MG63 (cell line): ENCODE measurements at regions not wholly inside any gene's neighbourhood (a gene's known extent, or its start where the extent isn't known, plus 50 kb on each side); places are given as distances from the start of the nearest gene placed in this dataset.

Source experiments
- DNase-seq: peaks from one replicate; pipeline ENCODE4 v3.0.0-alpha.2; 2020
- H3K27me3 ChIP-seq: fragments of 250-450 bp; sonication (Bioruptor Pico); 2 replicates; pipeline ENCODE4 v1.5.1; 2020; ENCODE audit warnings: mild to moderate bottlenecking, moderate library complexity
- H3K36me3 ChIP-seq: fragments of 250-450 bp; sonication (Bioruptor Pico); 2 replicates; pipeline ENCODE4 v1.5.1; 2020; ENCODE audit warnings: mild to moderate bottlenecking, moderate library complexity
- H3K4me3 ChIP-seq: fragments of 250-450 bp; sonication (Bioruptor Pico); 2 replicates; pipeline ENCODE4 v1.5.1; 2020; ENCODE audit warnings: mild to moderate bottlenecking, moderate library complexity
- H3K9me3 ChIP-seq: fragments of 250-450 bp; sonication (Bioruptor Pico); 2 replicates; pipeline ENCODE4 v1.5.1; 2020; ENCODE audit warnings: mild to moderate bottlenecking, moderate library complexity

GRCh38 chr12:92987362-92987761 is 58.3 kb upstream of the EEA1 start:
- peaks cover 3% of the 10 kb centered on the region; the same call in 1 of the 2 replicates for H3K9me3 ChIP-seq
- H3K27me3 ChIP-seq, result no peaks in the 10 kb centered on the region
- DNase-seq, result no peak
- H3K4me3 ChIP-seq, result no peak overlapping the region
- H3K36me3 ChIP-seq, result no peaks in the 10 kb centered on the region

GRCh38 chr12:92987846-92988621 is 58.9 kb upstream of the EEA1 start:
- Histone ChIP-seq H3K27me3 (no peaks in the 10 kb centered on the region), H3K4me3 (no peak overlapping the region), H3K9me3 (0 out of 2 replicates have a peak, but pooled peaks cover 3% of the 10 kb centered on the region), H3K36me3 (no peaks in the 10 kb centered on the region)
- DNase-seq, result no peak

DNA sequence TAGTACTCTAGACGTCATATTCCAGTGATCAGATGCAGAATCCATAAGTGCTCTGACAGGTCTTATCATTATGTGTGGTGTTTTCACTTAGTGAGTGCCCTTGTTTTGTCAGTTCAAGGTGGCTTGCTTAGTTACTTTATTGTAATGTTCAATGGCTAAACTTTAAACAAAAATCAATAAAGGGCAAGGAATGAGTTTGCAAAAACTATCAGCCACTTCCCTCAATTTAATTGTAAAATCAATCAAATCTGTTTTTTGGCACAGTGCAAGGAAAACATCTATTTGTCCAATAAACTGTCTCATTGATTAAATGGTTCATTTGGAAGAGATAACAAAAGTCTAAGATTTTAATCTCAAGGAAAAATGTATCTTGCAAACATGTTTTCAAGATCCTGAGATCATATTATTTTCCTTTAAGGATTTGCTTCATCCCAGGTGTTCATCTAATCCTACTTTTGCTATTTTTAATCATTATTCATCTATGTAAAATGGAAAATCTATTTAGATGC is 59.6 kb upstream of the EEA1 start:
- H3K36me3 ChIP-seq, result no peaks in the 10 kb centered on the region
- no peaks in the 10 kb centered on the region for H3K27me3 ChIP-seq
- H3K4me3 ChIP-seq, result no peak overlapping the region
- no peak for DNase-seq
- 0 out of 2 replicates have a peak, but pooled peaks cover 2% of the 10 kb centered on the region for H3K9me3 ChIP-seq

DNA sequence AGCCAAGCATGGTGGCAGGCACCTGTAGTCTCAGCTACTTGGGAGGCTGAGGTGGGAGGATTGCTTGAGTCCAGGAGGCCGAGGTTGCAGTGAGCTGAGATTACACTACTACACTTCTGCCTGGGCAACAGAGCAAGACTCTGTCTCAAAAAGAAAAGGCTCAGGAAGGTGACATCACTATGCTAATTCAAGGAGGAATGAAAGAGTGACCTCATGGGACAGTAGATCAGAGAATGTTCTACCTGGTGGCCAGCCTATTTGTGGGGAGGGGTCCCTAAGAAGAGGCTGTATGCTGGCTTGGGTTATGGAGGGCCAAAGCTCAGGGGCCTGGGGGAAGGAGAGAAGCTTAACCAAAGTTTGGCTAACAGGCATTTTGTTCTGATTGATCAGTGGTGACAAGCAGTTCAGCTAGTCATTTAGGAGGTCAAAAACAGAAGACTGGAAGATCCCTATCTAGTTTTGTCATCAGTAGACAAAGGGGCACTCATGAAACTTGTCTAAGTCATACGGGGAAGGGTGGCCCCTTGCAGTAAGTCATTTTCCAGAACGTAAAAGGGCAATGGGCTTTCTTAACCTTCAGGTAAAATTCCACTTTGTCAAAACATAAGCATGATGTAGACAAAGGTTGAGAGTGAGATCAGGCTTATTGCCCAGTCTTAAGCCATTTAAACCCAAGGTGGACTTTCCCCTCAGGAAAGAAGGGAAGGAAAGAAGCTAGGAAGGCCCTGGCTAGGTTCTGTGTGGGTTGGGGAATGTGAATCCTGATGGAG is 60.8 kb upstream of the EEA1 start:
- Histone ChIP-seq H3K27me3 (no peaks in the 10 kb centered on the region), H3K9me3 (no peaks in the 10 kb centered on the region), H3K4me3 (no peak overlapping the region), H3K36me3 (no peaks in the 10 kb centered on the region)
- DNase-seq, result no peak

GRCh38 chr12:92991134-92991533 is 62.0 kb upstream of the EEA1 start:
- no peak overlapping the region for H3K4me3 ChIP-seq
- H3K9me3 ChIP-seq, result no peaks in the 10 kb centered on the region
- no peaks in the 10 kb centered on the region for H3K27me3 ChIP-seq
- DNase-seq, result no peak
- H3K36me3 ChIP-seq, result no peaks in the 10 kb centered on the region

DNA sequence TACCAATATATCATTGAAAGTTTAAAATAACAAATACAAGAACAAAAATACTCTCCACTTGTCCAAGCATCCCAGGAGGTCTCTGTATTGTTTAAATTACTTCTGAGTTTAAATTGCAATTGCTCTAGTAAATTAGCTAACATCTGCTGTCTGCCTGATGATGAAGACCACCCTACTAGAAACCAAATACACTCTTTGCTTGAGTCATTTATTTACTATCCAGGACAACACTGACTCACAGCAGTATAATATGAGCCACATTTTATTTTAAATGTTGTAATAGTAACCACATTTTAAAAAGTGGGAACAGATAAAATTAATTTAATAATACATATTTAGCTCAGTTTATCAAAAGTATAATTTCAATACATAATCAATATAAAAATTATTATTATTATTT is 62.9 kb upstream of the EEA1 start:
- DNase-seq, result no peak
- no peaks in the 10 kb centered on the region for H3K27me3 ChIP-seq

DNA sequence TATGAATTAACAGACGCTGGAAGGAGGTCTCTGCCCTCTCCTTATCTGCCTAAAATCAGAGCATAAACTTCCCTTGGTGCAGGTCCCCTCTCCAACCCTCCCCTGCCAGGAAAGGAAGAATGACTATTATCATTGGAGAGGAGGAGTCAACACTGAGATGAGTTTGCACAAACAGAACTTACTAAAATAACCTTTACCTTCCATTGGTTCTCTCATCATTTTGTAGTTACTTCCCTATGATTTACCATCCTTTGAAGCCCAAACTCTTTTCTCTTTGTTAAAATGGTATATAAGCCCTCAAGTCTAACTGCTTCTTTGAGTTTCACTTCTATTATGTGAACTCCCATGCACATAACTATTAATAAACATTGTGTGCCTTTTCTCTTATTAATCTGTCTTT is 64.2 kb upstream of the EEA1 start:
- Histone ChIP-seq H3K4me3 (no peak overlapping the region), H3K36me3 (no peaks in the 10 kb centered on the region), H3K9me3 (no peaks in the 10 kb centered on the region), H3K27me3 (no peaks in the 10 kb centered on the region)
- no peak for DNase-seq

More for the DNA sequence above, 62.9 kb upstream of the EEA1 start:
- Histone ChIP-seq H3K36me3 (no peaks in the 10 kb centered on the region), H3K9me3 (no peaks in the 10 kb centered on the region), H3K4me3 (no peak overlapping the region)

GRCh38 chr12:92995258-92995903 is 66.3 kb upstream of the EEA1 start:
- Histone ChIP-seq H3K36me3 (no peaks in the 10 kb centered on the region), H3K27me3 (no peaks in the 10 kb centered on the region), H3K4me3 (no peak overlapping the region), H3K9me3 (no peaks in the 10 kb centered on the region)
- no peak for DNase-seq

DNA sequence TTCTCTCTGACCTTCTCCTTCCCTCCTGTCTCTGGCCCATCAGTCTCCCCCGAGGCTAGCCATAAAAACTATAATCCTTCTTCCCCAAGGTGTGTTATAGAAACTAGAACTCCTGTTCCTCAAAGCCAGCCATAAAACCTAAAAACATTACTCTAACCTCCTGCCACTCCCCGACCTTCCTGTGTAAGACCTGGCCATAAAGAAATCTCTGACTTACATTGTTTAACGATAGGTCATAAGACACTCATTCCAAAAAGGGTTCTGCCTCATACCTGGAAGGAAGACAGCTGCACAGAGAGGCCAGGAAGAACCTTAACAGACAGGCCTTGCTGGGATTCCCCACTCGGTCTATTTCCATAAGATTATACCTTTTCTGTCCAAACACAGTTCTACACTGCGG is 70.9 kb upstream of the EEA1 start:
- H3K9me3 ChIP-seq, result no peaks in the 10 kb centered on the region
- DNase-seq, result no peak
- H3K27me3 ChIP-seq, result no peaks in the 10 kb centered on the region
- H3K4me3 ChIP-seq, result no peak overlapping the region
- H3K36me3 ChIP-seq, result no peaks in the 10 kb centered on the region

GRCh38 chr12:93001407-93001806 is 72.3 kb upstream of the EEA1 start:
- Histone ChIP-seq H3K4me3 (no peak overlapping the region), H3K9me3 (no peaks in the 10 kb centered on the region), H3K27me3 (no peaks in the 10 kb centered on the region), H3K36me3 (no peaks in the 10 kb centered on the region)
- no peak for DNase-seq

DNA sequence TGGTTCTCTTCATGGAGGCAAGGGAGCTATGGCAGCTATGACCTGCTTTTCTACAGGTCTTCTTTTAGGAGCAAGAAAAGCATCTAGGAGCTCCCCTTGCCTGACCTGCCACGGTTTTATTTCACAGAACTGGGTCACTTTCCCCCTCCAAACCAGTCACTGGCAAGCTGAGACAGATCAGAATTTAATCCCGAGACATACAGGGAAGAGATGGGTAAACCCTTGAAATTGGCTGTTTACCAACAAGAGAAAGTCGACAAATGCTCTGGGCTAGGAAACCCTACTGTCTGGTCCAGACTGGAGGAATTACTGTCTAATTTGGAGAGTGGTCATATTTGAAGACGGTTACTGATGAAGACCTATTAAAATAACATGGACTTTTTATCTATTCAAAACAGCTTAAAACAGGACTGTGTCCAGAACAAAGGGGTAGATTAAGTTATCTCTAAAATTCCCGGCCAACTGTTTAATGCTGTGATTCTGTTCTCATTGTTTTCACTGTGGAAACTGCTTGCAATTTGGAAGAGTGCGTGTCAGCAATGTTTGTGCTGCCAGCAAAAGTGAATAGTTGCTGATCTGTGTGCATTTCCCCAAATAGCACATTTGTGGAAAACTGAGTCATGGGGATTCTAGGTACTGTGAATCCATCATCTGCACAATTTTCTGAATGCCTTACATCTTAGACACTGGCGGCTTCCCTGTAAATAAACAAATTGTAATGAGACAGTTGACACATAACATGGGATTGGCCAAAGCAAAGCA is 73.4 kb upstream of the EEA1 start:
- Histone ChIP-seq H3K27me3 (no peaks in the 10 kb centered on the region), H3K9me3 (no peaks in the 10 kb centered on the region), H3K4me3 (no peak overlapping the region), H3K36me3 (no peaks in the 10 kb centered on the region)
- peak; percentile 76 for DNase-seq

GRCh38 chr12:93003531-93004239 is 74.6 kb upstream of the EEA1 start:
- no peaks in the 10 kb centered on the region for H3K27me3 ChIP-seq
- no peak for DNase-seq
- no peaks in the 10 kb centered on the region for H3K9me3 ChIP-seq
- H3K4me3 ChIP-seq, result no peak overlapping the region
- H3K36me3 ChIP-seq, result no peaks in the 10 kb centered on the region

GRCh38 chr12:93005928-93006392 is 76.9 kb upstream of the EEA1 start:
- H3K4me3 ChIP-seq, result no peak overlapping the region
- DNase-seq, result no peak
- H3K9me3 ChIP-seq, result no peaks in the 10 kb centered on the region
- H3K27me3 ChIP-seq, result no peaks in the 10 kb centered on the region
- H3K36me3 ChIP-seq, result no peaks in the 10 kb centered on the region

- H3K4me3 ChIP-seq, result no peak overlapping the region
- H3K27me3 ChIP-seq, result no peaks in the 10 kb centered on the region
- H3K9me3 ChIP-seq, result no peaks in the 10 kb centered on the region
- no peak for DNase-seq
- H3K36me3 ChIP-seq, result no peaks in the 10 kb centered on the region
Observed at GRCh38 chr12:93006471-93007208, 77.5 kb upstream of the EEA1 start.

- Histone ChIP-seq H3K9me3 (no peaks in the 10 kb centered on the region), H3K27me3 (no peaks in the 10 kb centered on the region), H3K4me3 (no peak overlapping the region), H3K36me3 (no peaks in the 10 kb centered on the region)
- no peak for DNase-seq
Observed at GRCh38 chr12:93007544-93007943, 78.4 kb upstream of the EEA1 start.
